ENCODE measurements at regions not wholly inside any gene's neighbourhood (a gene's known extent, or its start where the extent isn't known, plus 50 kb on each side); places are given as distances from the start of the nearest gene placed in this dataset.

DNA sequence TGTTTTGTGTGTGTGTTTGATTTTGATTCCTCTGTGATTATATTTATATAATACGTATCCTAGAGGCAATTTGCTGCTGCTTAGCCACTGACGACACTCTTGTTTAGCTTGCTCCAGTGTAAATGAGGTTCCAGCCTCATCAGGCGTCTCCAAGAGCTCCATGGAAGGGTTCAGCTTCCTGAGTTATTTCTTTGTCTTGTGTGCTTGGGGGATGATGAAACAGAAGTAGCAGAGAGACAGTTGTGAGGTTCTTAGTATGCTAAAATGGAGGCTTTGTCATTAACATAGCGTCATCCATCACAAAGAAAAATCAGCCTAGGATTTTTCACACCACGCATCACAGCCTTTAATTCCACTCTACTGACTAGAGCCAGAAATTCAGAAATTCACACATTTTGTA lies 85.1 kb downstream of the KLF6 start:
- TF ChIP-seq RCOR1 (IDR thresholded peaks at IDR 0.05; ENCODE audit: low read length) (no peak), EZH2phosphoT487 (IDR thresholded peaks at IDR 0.05; ENCODE audit: borderline replicate concordance, low read depth) (no peak), ELF1 (IDR thresholded peaks at IDR 0.05) (no peak), RAD21 (IDR thresholded peaks at IDR 0.05; ENCODE audit: low read length) (no peak), MEF2A (IDR thresholded peaks at IDR 0.05; ENCODE audit: borderline replicate concordance, low read depth) (no peak), SIN3A (IDR thresholded peaks at IDR 0.05; ENCODE audit: borderline replicate concordance, low read depth, low read length) (no peak), TAF1 (IDR thresholded peaks at IDR 0.05; ENCODE audit: borderline replicate concordance, low read depth, low read length) (no peak)
- TF ChIP-seq, protein P1, sequence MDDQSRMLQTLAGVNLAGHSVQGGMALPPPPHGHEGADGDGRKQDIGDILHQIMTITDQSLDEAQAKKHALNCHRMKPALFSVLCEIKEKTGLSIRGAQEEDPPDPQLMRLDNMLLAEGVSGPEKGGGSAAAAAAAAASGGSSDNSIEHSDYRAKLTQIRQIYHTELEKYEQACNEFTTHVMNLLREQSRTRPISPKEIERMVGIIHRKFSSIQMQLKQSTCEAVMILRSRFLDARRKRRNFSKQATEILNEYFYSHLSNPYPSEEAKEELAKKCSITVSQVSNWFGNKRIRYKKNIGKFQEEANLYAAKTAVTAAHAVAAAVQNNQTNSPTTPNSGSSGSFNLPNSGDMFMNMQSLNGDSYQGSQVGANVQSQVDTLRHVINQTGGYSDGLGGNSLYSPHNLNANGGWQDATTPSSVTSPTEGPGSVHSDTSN (IDR thresholded peaks at IDR 0.05) = no peak
- no peaks in the 10 kb centered on the region for H3F3A ChIP-seq (replicated peaks; ENCODE audit: insufficient read depth)
- ChIA-PET POLR2A (no interaction called here), CTCF (no interaction called here)
- WGBS (ENCODE audit: low lambda C conversion rate) = 94% methylated on average over 5 of the region's 5 CpGs
- no peak overlapping the region for H3K9ac ChIP-seq
- DNase-seq = no peak
- no peaks in the 10 kb centered on the region for H3K27me3 ChIP-seq (ENCODE audit: insufficient read depth)
- H3K4me2 ChIP-seq = no peak overlapping the region
- no peaks in the 10 kb centered on the region for H3K9me2 ChIP-seq
- H3K4me1 ChIP-seq (ENCODE audit: control insufficient read depth in 1 of 2, insufficient read depth in 2 of 2, low read depth in 1 of 2, low read length in 1 of 2) = peaks cover 0 to 3% of the 10 kb centered on the region in 2 experiments; a peak in 1 of 4 replicates
- no peak overlapping the region for H3K4me3 ChIP-seq (ENCODE audit: low read depth in 2 of 2, low read length in 1 of 2)
- no peaks in the 10 kb centered on the region for H3K9me3 ChIP-seq
- H4K20me1 ChIP-seq (ENCODE audit: insufficient read depth) = no peaks in the 10 kb centered on the region
- H2AFZ ChIP-seq (ENCODE audit: low read depth) = no peak overlapping the region
- H3K36me3 ChIP-seq (replicated peaks in 1 of 2; ENCODE audit: control insufficient read depth in 1 of 2, insufficient read depth in 2 of 2, low read length in 1 of 2) = no peaks in the 10 kb centered on the region
- no peaks in the 10 kb centered on the region for H3K79me2 ChIP-seq (ENCODE audit: insufficient read depth)
- no peak overlapping the region for H3K27ac ChIP-seq (ENCODE audit: low read depth in 2 of 2, low read length in 1 of 2)

DNA sequence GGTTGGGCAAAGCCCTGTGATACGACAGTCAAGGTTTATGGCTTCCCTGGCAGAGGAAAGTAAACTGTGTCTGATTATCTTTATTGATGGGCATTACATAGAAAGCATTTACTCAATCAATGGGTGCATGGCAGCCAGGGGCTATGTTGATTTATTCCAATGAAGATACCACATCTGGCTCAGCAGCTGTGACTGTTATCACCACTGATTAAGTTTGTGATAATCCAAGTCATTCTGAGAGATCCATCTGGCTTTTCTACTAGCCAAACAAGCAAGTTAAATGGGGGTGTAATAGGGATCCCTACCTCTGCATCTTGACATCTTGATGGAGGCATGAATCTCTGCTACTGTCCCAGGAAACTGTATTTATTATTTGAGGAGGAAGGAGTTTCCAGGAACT lies 86.7 kb downstream of the KLF6 start:
- H3K36me3 ChIP-seq (replicated peaks in 1 of 2; ENCODE audit: control insufficient read depth in 1 of 2, insufficient read depth in 2 of 2, low read length in 1 of 2) = no peaks in the 10 kb centered on the region
- no peak overlapping the region for H3K4me2 ChIP-seq
- H3K9ac ChIP-seq = no peak overlapping the region
- no peaks in the 10 kb centered on the region for H3K27me3 ChIP-seq (ENCODE audit: insufficient read depth)
- H3K9me3 ChIP-seq = no peaks in the 10 kb centered on the region
- ChIA-PET CTCF (no interaction called here), POLR2A (no interaction called here)
- H4K20me1 ChIP-seq (ENCODE audit: insufficient read depth) = no peaks in the 10 kb centered on the region
- no peak overlapping the region for H3K4me3 ChIP-seq (ENCODE audit: low read depth in 2 of 2, low read length in 1 of 2)
- H2AFZ ChIP-seq (ENCODE audit: low read depth) = no peak overlapping the region
- H3K79me2 ChIP-seq (ENCODE audit: insufficient read depth) = no peaks in the 10 kb centered on the region
- WGBS (ENCODE audit: low lambda C conversion rate) = 83% methylated on average over 1 of the region's 1 CpG
- no peak overlapping the region for H3K27ac ChIP-seq (ENCODE audit: low read depth in 2 of 2, low read length in 1 of 2)
- DNase-seq = peak; percentile 26
- no peaks in the 10 kb centered on the region for H3K9me2 ChIP-seq
- H3K4me1 ChIP-seq (ENCODE audit: control insufficient read depth in 1 of 2, insufficient read depth in 2 of 2, low read depth in 1 of 2, low read length in 1 of 2) = peaks cover 0 to 3% of the 10 kb centered on the region in 2 experiments; a peak in 1 of 4 replicates
- H3F3A ChIP-seq (replicated peaks; ENCODE audit: insufficient read depth) = no peaks in the 10 kb centered on the region
- TF ChIP-seq TCF12 (IDR thresholded peaks at IDR 0.05) (no peak), EZH2phosphoT487 (IDR thresholded peaks at IDR 0.05; ENCODE audit: borderline replicate concordance, low read depth) (no peak), EP300 (IDR thresholded peaks at IDR 0.05; ENCODE audit: borderline replicate concordance in 1 of 2, low read depth in 1 of 2, low read length in 1 of 2) (peak in 1 of 2 experiments; percentile 74; a peak in 2 of 4 replicates), JUND (IDR thresholded peaks at IDR 0.05) (no peak), CHD2 (IDR thresholded peaks at IDR 0.05; ENCODE audit: low read length, partially characterized antibody) (peak; percentile 52), MEF2A (IDR thresholded peaks at IDR 0.05; ENCODE audit: borderline replicate concordance, low read depth) (no peak), GABPA (IDR thresholded peaks at IDR 0.05; ENCODE audit: low read depth) (no peak), FOXJ3 (CRISPR knock-in tag; IDR thresholded peaks at IDR 0.05) (no peak), NFIC (IDR thresholded peaks at IDR 0.05; ENCODE audit: borderline replicate concordance) (no peak), RXRA (IDR thresholded peaks at IDR 0.05; ENCODE audit: borderline replicate concordance, low read depth) (no peak), TAF1 (IDR thresholded peaks at IDR 0.05; ENCODE audit: borderline replicate concordance, low read depth, low read length) (no peak), MXI1 (IDR thresholded peaks at IDR 0.05; ENCODE audit: low read depth, low read length) (peak; percentile 53; the same call in 1 of the 2 replicates), SIN3A (IDR thresholded peaks at IDR 0.05; ENCODE audit: borderline replicate concordance, low read depth, low read length) (no peak), POLR2AphosphoS5 (IDR thresholded peaks at IDR 0.05; ENCODE audit: low read depth, low read length) (no peak), RCOR1 (IDR thresholded peaks at IDR 0.05; ENCODE audit: low read length) (peak; percentile 62), TEAD4 (IDR thresholded peaks at IDR 0.05; ENCODE audit: borderline replicate concordance, insufficient read depth) (no peak)
- TF ChIP-seq, protein P2, sequence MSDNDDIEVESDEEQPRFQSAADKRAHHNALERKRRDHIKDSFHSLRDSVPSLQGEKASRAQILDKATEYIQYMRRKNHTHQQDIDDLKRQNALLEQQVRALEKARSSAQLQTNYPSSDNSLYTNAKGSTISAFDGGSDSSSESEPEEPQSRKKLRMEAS (IDR thresholded peaks at IDR 0.05; ENCODE audit: low read depth) = no peak
- TF ChIP-seq, protein P3, sequence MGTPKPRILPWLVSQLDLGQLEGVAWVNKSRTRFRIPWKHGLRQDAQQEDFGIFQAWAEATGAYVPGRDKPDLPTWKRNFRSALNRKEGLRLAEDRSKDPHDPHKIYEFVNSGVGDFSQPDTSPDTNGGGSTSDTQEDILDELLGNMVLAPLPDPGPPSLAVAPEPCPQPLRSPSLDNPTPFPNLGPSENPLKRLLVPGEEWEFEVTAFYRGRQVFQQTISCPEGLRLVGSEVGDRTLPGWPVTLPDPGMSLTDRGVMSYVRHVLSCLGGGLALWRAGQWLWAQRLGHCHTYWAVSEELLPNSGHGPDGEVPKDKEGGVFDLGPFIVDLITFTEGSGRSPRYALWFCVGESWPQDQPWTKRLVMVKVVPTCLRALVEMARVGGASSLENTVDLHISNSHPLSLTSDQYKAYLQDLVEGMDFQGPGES (IDR thresholded peaks at IDR 0.05; ENCODE audit: low read depth, low read length) = no peak
- TF ChIP-seq, protein P1 (IDR thresholded peaks at IDR 0.05) = no peak
- TF ChIP-seq, protein P4, sequence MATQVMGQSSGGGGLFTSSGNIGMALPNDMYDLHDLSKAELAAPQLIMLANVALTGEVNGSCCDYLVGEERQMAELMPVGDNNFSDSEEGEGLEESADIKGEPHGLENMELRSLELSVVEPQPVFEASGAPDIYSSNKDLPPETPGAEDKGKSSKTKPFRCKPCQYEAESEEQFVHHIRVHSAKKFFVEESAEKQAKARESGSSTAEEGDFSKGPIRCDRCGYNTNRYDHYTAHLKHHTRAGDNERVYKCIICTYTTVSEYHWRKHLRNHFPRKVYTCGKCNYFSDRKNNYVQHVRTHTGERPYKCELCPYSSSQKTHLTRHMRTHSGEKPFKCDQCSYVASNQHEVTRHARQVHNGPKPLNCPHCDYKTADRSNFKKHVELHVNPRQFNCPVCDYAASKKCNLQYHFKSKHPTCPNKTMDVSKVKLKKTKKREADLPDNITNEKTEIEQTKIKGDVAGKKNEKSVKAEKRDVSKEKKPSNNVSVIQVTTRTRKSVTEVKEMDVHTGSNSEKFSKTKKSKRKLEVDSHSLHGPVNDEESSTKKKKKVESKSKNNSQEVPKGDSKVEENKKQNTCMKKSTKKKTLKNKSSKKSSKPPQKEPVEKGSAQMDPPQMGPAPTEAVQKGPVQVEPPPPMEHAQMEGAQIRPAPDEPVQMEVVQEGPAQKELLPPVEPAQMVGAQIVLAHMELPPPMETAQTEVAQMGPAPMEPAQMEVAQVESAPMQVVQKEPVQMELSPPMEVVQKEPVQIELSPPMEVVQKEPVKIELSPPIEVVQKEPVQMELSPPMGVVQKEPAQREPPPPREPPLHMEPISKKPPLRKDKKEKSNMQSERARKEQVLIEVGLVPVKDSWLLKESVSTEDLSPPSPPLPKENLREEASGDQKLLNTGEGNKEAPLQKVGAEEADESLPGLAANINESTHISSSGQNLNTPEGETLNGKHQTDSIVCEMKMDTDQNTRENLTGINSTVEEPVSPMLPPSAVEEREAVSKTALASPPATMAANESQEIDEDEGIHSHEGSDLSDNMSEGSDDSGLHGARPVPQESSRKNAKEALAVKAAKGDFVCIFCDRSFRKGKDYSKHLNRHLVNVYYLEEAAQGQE (IDR thresholded peaks at IDR 0.05; ENCODE audit: low read depth, low read length) = no peak

Data from SK-N-SH (cell line).